GM06990 (cell line): ENCODE measurements at regions not wholly inside any gene's neighbourhood (a gene's known extent, or its start where the extent isn't known, plus 50 kb on each side); places are given as distances from the start of the nearest gene placed in this dataset.

Experiments
- DNase-seq: peaks from one replicate; pipeline ENCODE4 v3.0.0-alpha.2; 2011; ENCODE audit not compliant: insufficient read length; ENCODE audit errors: extremely low read depth
- H3K27me3 ChIP-seq: replicated peaks from 2 replicates; pipeline ENCODE4 v1.6.0; 2011; ENCODE audit warnings: low read length; ENCODE audit not compliant: control insufficient read depth, insufficient read depth
- H3K36me3 ChIP-seq: 2 replicates; pipeline ENCODE4 v1.5.1; 2011; ENCODE audit warnings: low read length; ENCODE audit not compliant: control insufficient read depth, insufficient read depth
- H3K4me3 ChIP-seq: replicated peaks from 2 replicates; pipeline ENCODE4 v1.5.1; 2011; ENCODE audit warnings: low read depth, mild to moderate bottlenecking, control low read depth, low read length
- TF ChIP-seq, protein P1 (sequence below): IDR thresholded peaks from 2 replicates; pipeline ENCODE4 v1.5.1; 2011; ENCODE audit warnings: low read length, control low read depth, mild to moderate bottlenecking, inconsistent platforms; ENCODE audit not compliant: insufficient read depth, poor library complexity, severe bottlenecking

DNA sequence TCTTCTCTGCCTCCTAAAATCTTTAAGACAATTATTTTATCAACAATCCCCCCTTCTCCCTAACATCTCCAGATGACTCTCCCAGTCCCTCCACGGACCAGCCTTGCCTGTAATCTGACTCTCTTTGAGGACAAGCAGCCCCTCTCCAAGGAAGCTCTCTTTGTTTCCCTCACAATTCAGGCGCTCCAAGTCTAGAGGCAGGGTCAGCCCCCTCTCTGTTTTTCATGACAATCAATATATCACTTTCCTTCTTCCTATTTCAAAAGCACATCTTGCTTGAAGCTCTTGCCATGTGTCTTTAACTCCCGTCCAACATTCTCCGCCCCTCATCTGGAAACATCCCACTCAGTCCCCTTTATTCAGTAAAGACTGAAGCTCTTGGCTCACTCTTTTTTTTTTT lies 393.4 kb upstream of the SULF2 start:
- TF ChIP-seq, protein P1, sequence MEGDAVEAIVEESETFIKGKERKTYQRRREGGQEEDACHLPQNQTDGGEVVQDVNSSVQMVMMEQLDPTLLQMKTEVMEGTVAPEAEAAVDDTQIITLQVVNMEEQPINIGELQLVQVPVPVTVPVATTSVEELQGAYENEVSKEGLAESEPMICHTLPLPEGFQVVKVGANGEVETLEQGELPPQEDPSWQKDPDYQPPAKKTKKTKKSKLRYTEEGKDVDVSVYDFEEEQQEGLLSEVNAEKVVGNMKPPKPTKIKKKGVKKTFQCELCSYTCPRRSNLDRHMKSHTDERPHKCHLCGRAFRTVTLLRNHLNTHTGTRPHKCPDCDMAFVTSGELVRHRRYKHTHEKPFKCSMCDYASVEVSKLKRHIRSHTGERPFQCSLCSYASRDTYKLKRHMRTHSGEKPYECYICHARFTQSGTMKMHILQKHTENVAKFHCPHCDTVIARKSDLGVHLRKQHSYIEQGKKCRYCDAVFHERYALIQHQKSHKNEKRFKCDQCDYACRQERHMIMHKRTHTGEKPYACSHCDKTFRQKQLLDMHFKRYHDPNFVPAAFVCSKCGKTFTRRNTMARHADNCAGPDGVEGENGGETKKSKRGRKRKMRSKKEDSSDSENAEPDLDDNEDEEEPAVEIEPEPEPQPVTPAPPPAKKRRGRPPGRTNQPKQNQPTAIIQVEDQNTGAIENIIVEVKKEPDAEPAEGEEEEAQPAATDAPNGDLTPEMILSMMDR, result no peak
- Histone ChIP-seq H3K27me3 (no peaks in the 10 kb centered on the region; the same call in none of the 2 replicates), H3K36me3 (no peaks in the 10 kb centered on the region), H3K4me3 (no peak overlapping the region)
- DNase-seq, result no peak

DNA sequence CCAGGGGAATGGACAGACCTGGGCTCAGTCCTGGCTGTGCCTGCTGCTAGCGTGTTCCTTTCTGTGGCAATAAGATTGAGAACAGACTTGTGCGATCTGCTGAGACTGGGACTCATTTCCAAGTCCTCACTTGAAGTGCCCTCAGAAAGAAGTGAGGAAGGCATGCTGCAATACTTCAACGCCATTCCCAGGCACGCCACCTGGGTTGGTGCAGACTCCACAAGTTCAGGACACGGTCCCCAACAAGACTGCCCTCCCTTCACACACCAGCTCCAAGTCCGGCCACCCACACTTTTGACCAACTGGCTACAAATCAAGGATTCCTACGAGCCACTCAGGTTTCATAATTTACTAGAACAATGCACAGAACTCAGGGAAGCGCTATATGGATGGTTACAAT lies 391.8 kb upstream of the SULF2 start:
- Histone ChIP-seq H3K4me3 (no peak overlapping the region), H3K27me3 (no peaks in the 10 kb centered on the region; the same call in 1 of the 2 replicates), H3K36me3 (no peaks in the 10 kb centered on the region)
- DNase-seq, result no peak
- TF ChIP-seq, protein P1, result no peak

DNA sequence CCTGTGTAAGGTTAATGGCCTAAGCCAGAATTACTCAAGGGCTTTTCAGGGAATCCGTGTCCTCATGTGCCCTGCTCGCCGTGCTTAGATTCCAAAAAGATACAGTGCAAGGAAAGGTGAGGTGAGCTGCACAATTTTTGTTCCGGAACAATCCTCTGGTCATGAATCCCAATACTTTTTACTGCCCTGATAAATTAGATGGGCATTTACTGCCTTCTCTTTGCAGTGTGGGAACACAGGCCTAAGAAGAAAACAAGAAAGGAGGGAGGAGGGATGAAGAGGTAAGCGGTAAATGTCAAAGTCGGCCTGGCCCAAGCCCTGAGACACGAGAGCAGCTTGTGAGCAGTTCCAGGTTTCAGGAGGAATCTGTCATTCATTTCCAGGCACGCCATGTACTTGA lies 390.9 kb upstream of the SULF2 start:
- TF ChIP-seq, protein P1, result no peak
- no peak overlapping the region for H3K4me3 ChIP-seq
- H3K36me3 ChIP-seq, result no peaks in the 10 kb centered on the region
- no peak for DNase-seq
- H3K27me3 ChIP-seq, result no peaks in the 10 kb centered on the region; the same call in 1 of the 2 replicates

DNA sequence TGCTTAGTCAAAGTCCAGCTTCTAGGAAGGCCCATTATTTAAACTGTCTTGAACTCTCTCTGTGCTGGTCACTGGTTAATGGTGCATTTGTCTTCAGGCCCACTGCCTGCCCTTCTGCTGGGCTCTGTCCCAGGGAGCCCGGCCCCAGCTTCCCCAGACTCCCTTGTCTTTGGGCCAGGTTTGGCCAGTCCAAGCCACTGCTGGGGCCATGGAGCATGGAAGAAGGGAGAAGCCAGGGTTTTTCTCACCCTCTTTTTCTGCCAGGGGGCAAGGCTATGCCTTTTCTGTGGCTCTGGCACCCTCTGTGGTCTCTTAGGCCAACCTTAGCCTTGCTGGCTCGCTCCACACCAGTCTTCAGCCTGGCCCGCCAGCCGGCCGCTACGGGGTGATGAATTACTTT lies 390.0 kb upstream of the SULF2 start:
- no peak for DNase-seq
- Histone ChIP-seq H3K36me3 (no peaks in the 10 kb centered on the region), H3K27me3 (peaks cover 2% of the 10 kb centered on the region), H3K4me3 (no peak overlapping the region)
- TF ChIP-seq, protein P1, result no peak

DNA sequence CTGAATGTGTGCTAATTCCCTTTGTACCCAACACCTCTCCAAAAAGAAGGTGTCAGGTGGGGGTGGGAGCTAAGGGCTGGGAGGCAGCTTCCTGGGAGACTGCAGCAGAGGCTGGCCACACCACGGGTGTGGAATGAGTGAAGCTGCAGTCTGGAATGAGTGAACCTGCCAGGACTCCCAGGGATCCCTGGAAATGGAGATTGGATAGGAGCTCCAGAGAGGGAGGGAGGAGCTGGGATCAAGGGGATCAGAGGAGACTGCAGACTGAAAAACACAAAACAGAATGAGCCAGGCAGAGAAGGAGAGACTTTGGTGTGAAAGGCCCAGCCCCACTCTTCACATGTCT lies 387.0 kb upstream of the SULF2 start:
- H3K4me3 ChIP-seq, result no peak overlapping the region
- TF ChIP-seq, protein P1, result no peak
- no peak for DNase-seq
- peaks cover 2% of the 10 kb centered on the region for H3K27me3 ChIP-seq
- H3K36me3 ChIP-seq, result no peaks in the 10 kb centered on the region

DNA sequence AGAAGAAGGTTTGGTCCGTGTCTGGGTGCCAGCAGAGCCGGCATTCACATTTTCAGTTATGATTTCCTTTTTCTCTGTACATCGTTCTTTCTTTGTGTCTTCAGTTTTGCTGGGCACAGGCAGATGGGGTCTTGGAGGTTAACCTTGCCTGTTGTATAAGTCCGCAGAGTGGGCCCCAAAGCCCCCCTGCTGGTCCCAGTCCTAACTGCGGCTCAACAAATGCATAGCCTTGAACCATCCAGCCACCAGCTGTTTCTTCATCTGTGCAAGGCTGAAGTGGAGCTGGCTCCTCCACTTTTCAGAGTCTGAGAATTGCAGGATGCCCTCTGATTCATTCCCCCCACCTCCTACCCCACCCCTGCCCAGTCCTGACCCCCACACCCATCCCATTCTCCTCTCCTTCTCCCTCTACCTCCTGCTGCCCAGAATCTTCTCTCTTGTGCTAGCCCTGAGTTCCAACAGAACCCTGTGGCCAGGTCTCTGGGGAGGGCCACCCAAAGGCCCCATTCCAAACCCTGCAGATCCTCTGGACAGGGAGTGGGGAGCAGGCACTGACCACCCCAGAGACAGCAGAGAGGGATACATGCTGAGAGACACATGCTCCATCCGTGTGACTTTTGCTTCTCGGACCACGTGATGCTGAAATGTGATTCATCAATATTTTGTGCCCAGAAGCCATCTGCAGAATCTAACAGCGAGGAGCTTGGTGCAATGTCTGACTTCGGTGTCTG lies 386.5 kb upstream of the SULF2 start:
- Histone ChIP-seq H3K36me3 (no peaks in the 10 kb centered on the region), H3K4me3 (no peak overlapping the region), H3K27me3 (peaks cover 2% of the 10 kb centered on the region)
- DNase-seq, result no peak
- TF ChIP-seq, protein P1, result peak; percentile 2
